ENCODE measurements at regions not wholly inside any gene's neighbourhood (a gene's known extent, or its start where the extent isn't known, plus 50 kb on each side); places are given as distances from the start of the nearest gene placed in this dataset.
A peak's percentile ranks its signal among the peaks of the same experiment; 100 is the strongest.

DNA sequence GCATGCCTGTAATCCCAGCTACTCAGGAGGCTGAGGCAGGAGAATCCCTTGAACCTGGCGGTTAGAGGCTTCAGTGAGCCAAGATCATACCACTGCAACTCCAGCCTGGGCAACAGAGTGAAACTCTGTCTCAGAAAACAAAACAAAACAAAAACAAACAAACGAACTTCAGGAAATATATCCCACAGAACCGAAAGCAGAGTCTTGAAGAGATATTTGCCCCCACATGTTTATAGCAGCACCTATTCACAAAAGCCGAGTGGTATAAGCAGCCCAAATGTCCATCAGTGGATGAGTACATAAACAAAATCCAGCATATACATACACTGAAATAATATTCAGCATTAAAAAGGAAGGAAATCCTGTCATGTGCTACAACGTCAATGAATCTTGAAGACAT, 57.6 kb upstream of the GRIN3A start:
- H3K9me3 ChIP-seq = no peaks in the 10 kb centered on the region
- no peak for ATAC-seq
- intact Hi-C loops (cut with DNase I) = no loop called here
- no peak overlapping the region for H3K4me3 ChIP-seq
- no peaks in the 10 kb centered on the region for H3K36me3 ChIP-seq
- no peak for TF ChIP-seq CTCF (IDR thresholded peaks at IDR 0.05)
- no peaks in the 10 kb centered on the region for H3K27me3 ChIP-seq (ENCODE audit: low read depth)
- no peaks in the 10 kb centered on the region for H3K4me1 ChIP-seq
- DNase-seq = no peak
- H3K27ac ChIP-seq = no peak overlapping the region

- H3K27ac ChIP-seq = no peak overlapping the region
- H3K4me3 ChIP-seq = no peak overlapping the region
- no peaks in the 10 kb centered on the region for H3K4me1 ChIP-seq
- DNase-seq (no peak), ATAC-seq (no peak)
- H3K9me3 ChIP-seq = no peaks in the 10 kb centered on the region
- no peaks in the 10 kb centered on the region for H3K27me3 ChIP-seq (ENCODE audit: low read depth)
- no peak for TF ChIP-seq CTCF (IDR thresholded peaks at IDR 0.05)
- intact Hi-C loops (cut with DNase I) = no loop called here
- no peaks in the 10 kb centered on the region for H3K36me3 ChIP-seq
Measured at GRCh38 chr9:101795147-101795546, 56.7 kb upstream of the GRIN3A start.

DNA sequence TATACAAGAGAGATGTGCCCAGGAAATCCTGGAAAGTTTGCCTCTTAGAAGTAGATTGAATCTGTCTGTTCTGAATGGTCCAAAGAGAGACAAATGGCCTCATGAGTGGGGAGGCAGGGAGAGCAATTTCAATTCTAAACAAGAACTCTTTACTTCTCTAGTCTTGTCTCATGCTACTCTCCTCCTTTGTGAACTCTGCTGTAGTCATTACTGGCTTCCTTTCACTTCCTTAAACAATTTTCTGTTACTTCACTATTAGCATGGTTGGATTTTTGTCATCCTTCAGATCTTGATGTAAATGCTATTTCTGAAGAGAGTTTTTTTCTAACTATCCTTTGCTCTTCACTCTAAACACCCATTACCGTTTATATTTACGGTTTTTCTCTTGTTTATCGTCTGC, 54.0 kb upstream of the GRIN3A start:
- no peaks in the 10 kb centered on the region for H3K9me3 ChIP-seq
- H3K27me3 ChIP-seq (ENCODE audit: low read depth) = no peaks in the 10 kb centered on the region
- no peak for TF ChIP-seq CTCF (IDR thresholded peaks at IDR 0.05)
- ATAC-seq (no peak), DNase-seq (no peak)
- intact Hi-C loops (cut with DNase I) = no loop called here
- no peak overlapping the region for H3K27ac ChIP-seq
- H3K36me3 ChIP-seq = no peaks in the 10 kb centered on the region
- H3K4me3 ChIP-seq = no peak overlapping the region
- H3K4me1 ChIP-seq = no peaks in the 10 kb centered on the region

DNA sequence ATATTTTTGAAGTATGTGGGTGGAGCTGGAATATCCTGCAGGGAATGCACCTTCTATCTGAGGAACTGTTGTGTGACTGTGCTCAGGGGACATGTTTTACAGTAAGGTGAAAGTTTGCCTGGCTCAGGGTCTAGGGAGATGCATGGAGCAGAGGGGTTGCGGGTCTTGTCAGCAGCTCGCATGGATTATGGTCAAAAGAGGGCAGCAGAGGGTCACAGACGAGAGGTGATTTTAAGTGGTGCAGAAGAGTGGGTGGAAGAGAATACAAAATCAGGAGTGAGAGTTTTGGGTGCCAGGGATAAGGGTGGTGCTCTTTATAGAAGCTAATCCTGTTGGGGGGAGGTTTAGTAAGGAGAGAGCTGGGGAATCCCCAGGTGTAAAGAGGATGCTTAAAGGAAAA, 53.5 kb upstream of the GRIN3A start:
- no peaks in the 10 kb centered on the region for H3K9me3 ChIP-seq
- no peak for TF ChIP-seq CTCF (IDR thresholded peaks at IDR 0.05)
- no peaks in the 10 kb centered on the region for H3K4me1 ChIP-seq
- peak in 1 of 2 donors; percentile 43 for ATAC-seq
- no peaks in the 10 kb centered on the region for H3K36me3 ChIP-seq
- no peak overlapping the region for H3K4me3 ChIP-seq
- H3K27me3 ChIP-seq (ENCODE audit: low read depth) = no peaks in the 10 kb centered on the region
- intact Hi-C loops (cut with DNase I) = no loop called here
- DNase-seq = no peak
- H3K27ac ChIP-seq = no peak overlapping the region

DNA sequence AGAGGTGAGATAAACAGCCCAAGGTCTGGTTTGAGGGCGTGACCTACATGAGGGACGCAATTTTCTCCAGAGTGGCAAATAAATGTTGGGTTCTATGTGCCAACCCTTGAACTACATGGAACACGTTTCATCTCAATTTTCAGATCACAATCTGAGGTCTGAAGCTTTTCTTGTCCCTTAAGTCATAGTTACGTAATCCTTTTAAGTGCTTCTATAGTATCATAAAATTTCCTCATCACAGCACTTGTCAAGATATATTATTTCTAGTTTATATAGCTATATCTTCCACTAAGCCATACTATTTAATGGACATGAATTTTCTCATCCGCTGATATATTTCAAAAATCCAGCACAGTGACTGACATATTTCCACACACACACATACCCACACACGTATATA, 53.1 kb upstream of the GRIN3A start:
- intact Hi-C loops (cut with DNase I) = no loop called here
- Histone ChIP-seq H3K4me1 (no peaks in the 10 kb centered on the region), H3K4me3 (no peak overlapping the region), H3K27ac (no peak overlapping the region), H3K9me3 (no peaks in the 10 kb centered on the region), H3K27me3 (ENCODE audit: low read depth) (no peaks in the 10 kb centered on the region), H3K36me3 (no peaks in the 10 kb centered on the region)
- DNase-seq (no peak), ATAC-seq (no peak)
- no peak for TF ChIP-seq CTCF (IDR thresholded peaks at IDR 0.05)
